Liver (tissue), 8 donors: ENCODE measurements at regions not wholly inside any gene's neighbourhood (a gene's known extent, or its start where the extent isn't known, plus 50 kb on each side); places are given as distances from the start of the nearest gene placed in this dataset.

ENCODE experiments used
- DNase-seq: peaks from one replicate; pipeline ENCODE4 v3.0.0-alpha.2; 2017; ENCODE audit warnings: low spot score
- H3K27ac ChIP-seq, 2 donors: one replicate each; pipeline ENCODE4 v1.7.0; 2013; ENCODE audit warnings: inconsistent platforms in 2 of 2, low read length in 2 of 2, control low read depth in 1 of 2, low read depth in 1 of 2, mild to moderate bottlenecking in 1 of 2
- H3K27me3 ChIP-seq, 4 donors: one replicate each; pipeline versions ENCODE4 v1.6.1 to v1.7.0; 2013; ENCODE audit warnings: low read length in 3 of 4, inconsistent platforms in 1 of 4, mild to moderate bottlenecking in 1 of 4, moderate library complexity in 1 of 4; ENCODE audit not compliant: control insufficient read depth in 4 of 4, insufficient read depth in 4 of 4
- H3K36me3 ChIP-seq, 4 donors: one replicate each; pipeline versions ENCODE4 v1.6.1 to v1.7.0; 2013; ENCODE audit warnings: low read length in 3 of 4, mild to moderate bottlenecking in 3 of 4, low read depth in 1 of 4, moderate library complexity in 1 of 4; ENCODE audit not compliant: control insufficient read depth in 4 of 4, insufficient read depth in 3 of 4
- H3K4me1 ChIP-seq, 4 donors: one replicate each; pipeline versions ENCODE4 v1.6.1 to v1.7.0; 2013; ENCODE audit warnings: low read length in 3 of 4, mild to moderate bottlenecking in 3 of 4, moderate library complexity in 1 of 4; ENCODE audit not compliant: control insufficient read depth in 4 of 4, insufficient read depth in 4 of 4
- H3K4me3 ChIP-seq, 3 donors: one replicate each; pipeline versions ENCODE4 v1.6.1 to v1.7.0; 2013; ENCODE audit warnings: low read length in 3 of 3, control low read depth in 1 of 3, low read depth in 1 of 3, mild to moderate bottlenecking in 1 of 3
- H3K9ac ChIP-seq, 2 donors: one replicate each; pipeline ENCODE4 v1.7.0; 2013; ENCODE audit warnings: low read length in 2 of 2, mild to moderate bottlenecking in 2 of 2, moderate library complexity in 2 of 2, control low read depth in 1 of 2, low read depth in 1 of 2
- H3K9me3 ChIP-seq, 4 donors: one replicate each; pipeline versions ENCODE4 v1.6.1 to v1.7.0; 2013; ENCODE audit warnings: low read length in 3 of 4; ENCODE audit not compliant: control insufficient read depth in 4 of 4
- EGR1 ChIP-seq, 2 donors: IDR thresholded peaks; 2 replicates each; pipeline ENCODE4 v1.6.1; 2016 to 2018; ENCODE audit warnings: antibody characterized with exemption in 2 of 2, low read depth in 2 of 2
- FOXA1 ChIP-seq: IDR thresholded peaks from 2 replicates; pipeline ENCODE4 v1.6.1; 2016; ENCODE audit warnings: antibody characterized with exemption
- FOXA2 ChIP-seq: IDR thresholded peaks from 2 replicates; pipeline ENCODE4 v1.6.1; 2016; ENCODE audit warnings: antibody characterized with exemption
- GABPA ChIP-seq, 2 donors: IDR thresholded peaks in 1 of 2; conservative IDR thresholded peaks in 1 of 2; 2 replicates each; pipeline ENCODE4 v1.6.1; 2016; ENCODE audit warnings: antibody characterized with exemption in 2 of 2, mild to moderate bottlenecking in 1 of 2, moderate library complexity in 1 of 2
- HNF4A ChIP-seq, 2 donors: conservative IDR thresholded peaks; 2 replicates each; pipeline ENCODE4 v1.6.1; 2016; ENCODE audit warnings: antibody characterized with exemption in 2 of 2, mild to moderate bottlenecking in 2 of 2
- HNF4G ChIP-seq: IDR thresholded peaks from 2 replicates; pipeline ENCODE4 v1.6.1; 2016; ENCODE audit warnings: antibody characterized with exemption
- JUND ChIP-seq, 2 donors: IDR thresholded peaks; 2 replicates each; pipeline ENCODE4 v1.6.1; 2016; ENCODE audit warnings: antibody characterized with exemption in 2 of 2
- NR2F2 ChIP-seq: IDR thresholded peaks from 2 replicates; pipeline ENCODE4 v1.6.1; 2016; ENCODE audit warnings: antibody characterized with exemption
- RAD21 ChIP-seq, 2 donors: IDR thresholded peaks; 2 replicates each; pipeline ENCODE4 v1.6.1; 2016; ENCODE audit warnings: antibody characterized with exemption in 2 of 2, mild to moderate bottlenecking in 2 of 2
- RXRA ChIP-seq, 2 donors: IDR thresholded peaks; 2 replicates each; pipeline ENCODE4 v1.6.1; 2017 to 2018; ENCODE audit warnings: antibody characterized with exemption in 2 of 2, mild to moderate bottlenecking in 1 of 2
- SP1 ChIP-seq: IDR thresholded peaks from 2 replicates; pipeline ENCODE4 v1.6.1; 2018; ENCODE audit warnings: antibody characterized with exemption, mild to moderate bottlenecking
- TAF1 ChIP-seq: conservative IDR thresholded peaks from 2 replicates; pipeline ENCODE4 v1.6.1; 2016; ENCODE audit warnings: antibody characterized with exemption, mild to moderate bottlenecking
- YY1 ChIP-seq: IDR thresholded peaks from 2 replicates; pipeline ENCODE4 v1.6.1; 2016; ENCODE audit warnings: antibody characterized with exemption, mild to moderate bottlenecking
- WGBS: extraction: QIAGEN DNeasy Blood & Tissue Kit; methylation state at CpG from one replicate; pipeline ENCODE4 v1.1.7; 2013; 5-methylcytosine and 5-hydroxymethylcytosine counted together
- TF ChIP-seq, protein P1 (sequence below): IDR thresholded peaks from 2 replicates; pipeline ENCODE4 v1.6.1; 2016; ENCODE audit warnings: antibody characterized with exemption
- TF ChIP-seq, protein P2 (sequence below): IDR thresholded peaks from 2 replicates; pipeline ENCODE4 v1.6.1; 2016; ENCODE audit warnings: antibody characterized with exemption, mild to moderate bottlenecking
- TF ChIP-seq, protein P3 (sequence below): fragments of 150-350 bp; IDR thresholded peaks from 2 replicates; pipeline ENCODE4 v1.5.1; 2017; ENCODE audit warnings: improper control_type of control experiment, low read depth, low read length; ENCODE audit not compliant: missing input control
- TF ChIP-seq, protein P4 (sequence below): IDR thresholded peaks from 2 replicates; pipeline ENCODE4 v1.6.1; 2016; ENCODE audit warnings: antibody characterized with exemption
- TF ChIP-seq, protein P5 (sequence below): IDR thresholded peaks from 2 replicates; pipeline ENCODE4 v1.6.1; 2016; ENCODE audit warnings: antibody characterized with exemption
- donor health status: healthy.
- donor health status: healthy.
- donor health status: healthy.
- donor health status: healthy.
- donor health status: healthy.

DNA sequence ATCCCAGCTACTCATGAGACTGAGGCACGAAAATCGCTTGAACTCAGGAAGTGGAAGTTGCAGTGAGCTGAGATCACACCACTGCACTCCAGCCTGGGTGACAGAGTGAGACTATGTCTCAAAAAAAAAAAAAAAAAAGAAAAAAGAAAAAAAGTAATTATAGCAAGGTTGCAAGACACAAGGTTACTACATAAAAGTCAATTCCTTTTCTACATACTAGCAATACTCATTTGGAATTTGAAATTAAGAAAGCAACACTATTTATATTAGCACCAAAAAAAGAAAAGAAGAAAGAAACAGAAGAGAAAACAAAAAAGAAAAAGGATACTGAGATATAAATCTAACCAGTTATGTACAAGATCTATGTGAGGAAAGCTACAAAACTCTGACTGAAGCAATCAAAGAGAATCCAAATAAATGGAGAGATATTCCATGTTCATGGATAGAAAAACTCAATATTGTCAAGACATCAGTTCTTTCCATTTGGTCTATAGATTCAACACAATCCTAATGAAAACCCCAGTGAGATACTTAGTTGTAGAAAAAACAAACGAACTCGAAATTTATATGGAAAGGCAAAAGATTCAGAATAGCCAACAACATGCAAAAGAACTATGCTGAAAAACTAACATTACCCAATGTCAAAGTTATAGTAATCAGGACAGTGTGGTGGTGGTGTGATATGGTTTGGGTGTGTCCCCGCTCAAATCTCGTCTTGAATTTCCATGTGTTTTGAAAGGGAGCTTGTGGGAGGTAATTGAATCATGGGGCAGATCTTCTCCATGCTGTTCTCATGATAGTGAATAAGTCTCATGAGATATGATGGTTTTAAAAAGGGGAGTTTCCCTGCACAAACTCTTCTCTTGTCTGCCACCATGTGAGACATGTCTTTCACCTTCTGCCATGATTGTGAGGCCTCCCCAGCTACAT lies 73.3 kb downstream of the GPX5 start:
- H3K4me1 ChIP-seq: no peaks in the 10 kb centered on the region
- DNase-seq: no peak
- 74% methylated on average over 6 of the region's 6 CpGs for WGBS
- no peaks in the 10 kb centered on the region for H3K9me3 ChIP-seq
- H3K4me3 ChIP-seq: no peak overlapping the region
- peaks cover 0 to 3% (median 0%) of the 10 kb centered on the region in 4 donors for H3K27me3 ChIP-seq
- no peak overlapping the region for H3K27ac ChIP-seq
- TF ChIP-seq, protein P1, sequence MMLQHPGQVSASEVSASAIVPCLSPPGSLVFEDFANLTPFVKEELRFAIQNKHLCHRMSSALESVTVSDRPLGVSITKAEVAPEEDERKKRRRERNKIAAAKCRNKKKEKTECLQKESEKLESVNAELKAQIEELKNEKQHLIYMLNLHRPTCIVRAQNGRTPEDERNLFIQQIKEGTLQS: no peak
- TF ChIP-seq HNF4A (conservative IDR thresholded peaks at IDR 0.05): no peak
- TF ChIP-seq SP1: no peak
- no peak for TF ChIP-seq FOXA1
- TF ChIP-seq EGR1 (IDR thresholded peaks at IDR 0.05; ENCODE audit: low read depth in 2 of 2): no peak
- no peak for TF ChIP-seq NR2F2
- TF ChIP-seq, protein P2, sequence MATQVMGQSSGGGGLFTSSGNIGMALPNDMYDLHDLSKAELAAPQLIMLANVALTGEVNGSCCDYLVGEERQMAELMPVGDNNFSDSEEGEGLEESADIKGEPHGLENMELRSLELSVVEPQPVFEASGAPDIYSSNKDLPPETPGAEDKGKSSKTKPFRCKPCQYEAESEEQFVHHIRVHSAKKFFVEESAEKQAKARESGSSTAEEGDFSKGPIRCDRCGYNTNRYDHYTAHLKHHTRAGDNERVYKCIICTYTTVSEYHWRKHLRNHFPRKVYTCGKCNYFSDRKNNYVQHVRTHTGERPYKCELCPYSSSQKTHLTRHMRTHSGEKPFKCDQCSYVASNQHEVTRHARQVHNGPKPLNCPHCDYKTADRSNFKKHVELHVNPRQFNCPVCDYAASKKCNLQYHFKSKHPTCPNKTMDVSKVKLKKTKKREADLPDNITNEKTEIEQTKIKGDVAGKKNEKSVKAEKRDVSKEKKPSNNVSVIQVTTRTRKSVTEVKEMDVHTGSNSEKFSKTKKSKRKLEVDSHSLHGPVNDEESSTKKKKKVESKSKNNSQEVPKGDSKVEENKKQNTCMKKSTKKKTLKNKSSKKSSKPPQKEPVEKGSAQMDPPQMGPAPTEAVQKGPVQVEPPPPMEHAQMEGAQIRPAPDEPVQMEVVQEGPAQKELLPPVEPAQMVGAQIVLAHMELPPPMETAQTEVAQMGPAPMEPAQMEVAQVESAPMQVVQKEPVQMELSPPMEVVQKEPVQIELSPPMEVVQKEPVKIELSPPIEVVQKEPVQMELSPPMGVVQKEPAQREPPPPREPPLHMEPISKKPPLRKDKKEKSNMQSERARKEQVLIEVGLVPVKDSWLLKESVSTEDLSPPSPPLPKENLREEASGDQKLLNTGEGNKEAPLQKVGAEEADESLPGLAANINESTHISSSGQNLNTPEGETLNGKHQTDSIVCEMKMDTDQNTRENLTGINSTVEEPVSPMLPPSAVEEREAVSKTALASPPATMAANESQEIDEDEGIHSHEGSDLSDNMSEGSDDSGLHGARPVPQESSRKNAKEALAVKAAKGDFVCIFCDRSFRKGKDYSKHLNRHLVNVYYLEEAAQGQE: no peak
- TF ChIP-seq, protein P3, sequence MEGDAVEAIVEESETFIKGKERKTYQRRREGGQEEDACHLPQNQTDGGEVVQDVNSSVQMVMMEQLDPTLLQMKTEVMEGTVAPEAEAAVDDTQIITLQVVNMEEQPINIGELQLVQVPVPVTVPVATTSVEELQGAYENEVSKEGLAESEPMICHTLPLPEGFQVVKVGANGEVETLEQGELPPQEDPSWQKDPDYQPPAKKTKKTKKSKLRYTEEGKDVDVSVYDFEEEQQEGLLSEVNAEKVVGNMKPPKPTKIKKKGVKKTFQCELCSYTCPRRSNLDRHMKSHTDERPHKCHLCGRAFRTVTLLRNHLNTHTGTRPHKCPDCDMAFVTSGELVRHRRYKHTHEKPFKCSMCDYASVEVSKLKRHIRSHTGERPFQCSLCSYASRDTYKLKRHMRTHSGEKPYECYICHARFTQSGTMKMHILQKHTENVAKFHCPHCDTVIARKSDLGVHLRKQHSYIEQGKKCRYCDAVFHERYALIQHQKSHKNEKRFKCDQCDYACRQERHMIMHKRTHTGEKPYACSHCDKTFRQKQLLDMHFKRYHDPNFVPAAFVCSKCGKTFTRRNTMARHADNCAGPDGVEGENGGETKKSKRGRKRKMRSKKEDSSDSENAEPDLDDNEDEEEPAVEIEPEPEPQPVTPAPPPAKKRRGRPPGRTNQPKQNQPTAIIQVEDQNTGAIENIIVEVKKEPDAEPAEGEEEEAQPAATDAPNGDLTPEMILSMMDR: no peak
- TF ChIP-seq FOXA2: no peak
- no peak for TF ChIP-seq HNF4G
- no peak for TF ChIP-seq RXRA (IDR thresholded peaks at IDR 0.05)
- TF ChIP-seq RAD21 (IDR thresholded peaks at IDR 0.05): no peak
- TF ChIP-seq JUND (IDR thresholded peaks at IDR 0.05): no peak
- no peak for TF ChIP-seq YY1
- TF ChIP-seq, protein P4, sequence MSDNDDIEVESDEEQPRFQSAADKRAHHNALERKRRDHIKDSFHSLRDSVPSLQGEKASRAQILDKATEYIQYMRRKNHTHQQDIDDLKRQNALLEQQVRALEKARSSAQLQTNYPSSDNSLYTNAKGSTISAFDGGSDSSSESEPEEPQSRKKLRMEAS: no peak
- no peak for TF ChIP-seq GABPA (IDR thresholded peaks at IDR 0.05 in 1 of 2, conservative IDR thresholded peaks at IDR 0.05 in 1 of 2)
- TF ChIP-seq TAF1: no peak
- TF ChIP-seq, protein P5, sequence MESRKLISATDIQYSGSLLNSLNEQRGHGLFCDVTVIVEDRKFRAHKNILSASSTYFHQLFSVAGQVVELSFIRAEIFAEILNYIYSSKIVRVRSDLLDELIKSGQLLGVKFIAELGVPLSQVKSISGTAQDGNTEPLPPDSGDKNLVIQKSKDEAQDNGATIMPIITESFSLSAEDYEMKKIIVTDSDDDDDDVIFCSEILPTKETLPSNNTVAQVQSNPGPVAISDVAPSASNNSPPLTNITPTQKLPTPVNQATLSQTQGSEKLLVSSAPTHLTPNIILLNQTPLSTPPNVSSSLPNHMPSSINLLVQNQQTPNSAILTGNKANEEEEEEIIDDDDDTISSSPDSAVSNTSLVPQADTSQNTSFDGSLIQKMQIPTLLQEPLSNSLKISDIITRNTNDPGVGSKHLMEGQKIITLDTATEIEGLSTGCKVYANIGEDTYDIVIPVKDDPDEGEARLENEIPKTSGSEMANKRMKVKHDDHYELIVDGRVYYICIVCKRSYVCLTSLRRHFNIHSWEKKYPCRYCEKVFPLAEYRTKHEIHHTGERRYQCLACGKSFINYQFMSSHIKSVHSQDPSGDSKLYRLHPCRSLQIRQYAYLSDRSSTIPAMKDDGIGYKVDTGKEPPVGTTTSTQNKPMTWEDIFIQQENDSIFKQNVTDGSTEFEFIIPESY: no peak
- H3K36me3 ChIP-seq: no peaks in the 10 kb centered on the region
- no peak overlapping the region for H3K9ac ChIP-seq
